Endodermal cell (in vitro differentiated cells): ENCODE measurements at regions not wholly inside any gene's neighbourhood (a gene's known extent, or its start where the extent isn't known, plus 50 kb on each side); places are given as distances from the start of the nearest gene placed in this dataset.

Experiments used
- DNase-seq: peaks from one replicate; pipeline ENCODE4 v3.0.0-alpha.2; 2017
- H3K27ac ChIP-seq: 2 replicates; pipeline ENCODE4 v1.5.1; 2013; ENCODE audit warnings: mild to moderate bottlenecking, low read depth, low read length, moderate library complexity
- H3K27me3 ChIP-seq: 2 replicates; pipeline ENCODE4 v1.6.1; 2013; ENCODE audit warnings: mild to moderate bottlenecking, low read length, moderate library complexity; ENCODE audit not compliant: insufficient read depth, control insufficient read depth, poor library complexity, severe bottlenecking
- H3K36me3 ChIP-seq: 2 replicates; pipeline ENCODE4 v1.7.0; 2013; ENCODE audit warnings: mild to moderate bottlenecking, low read length, moderate library complexity; ENCODE audit not compliant: control insufficient read depth, insufficient read depth
- H3K4me1 ChIP-seq: one replicate; pipeline ENCODE4 v1.7.0; 2013; ENCODE audit warnings: low read length; ENCODE audit not compliant: control insufficient read depth, insufficient read depth
- H3K4me3 ChIP-seq: 2 replicates; pipeline ENCODE4 v1.5.1; 2013; ENCODE audit warnings: mild to moderate bottlenecking, low read length, moderate library complexity
- H3K9ac ChIP-seq: 2 replicates; pipeline ENCODE4 v1.6.1; 2013; ENCODE audit warnings: mild to moderate bottlenecking, low read length, moderate library complexity; ENCODE audit not compliant: poor library complexity, severe bottlenecking; ENCODE audit errors: extremely low read depth
- H3K9me3 ChIP-seq: 2 replicates; pipeline ENCODE4 v1.6.1; 2013; ENCODE audit warnings: mild to moderate bottlenecking, low read length, moderate library complexity; ENCODE audit not compliant: control insufficient read depth
- H3K27ac Mint-ChIP-seq: 2 replicates; pipeline ENCODE4 v1.8.0; 2020; ENCODE audit warnings: mixed read lengths
- H3K27me3 Mint-ChIP-seq: 2 replicates; pipeline ENCODE4 v1.8.0; 2021; ENCODE audit warnings: mild to moderate bottlenecking, mixed read lengths; ENCODE audit not compliant: insufficient read depth
- H3K36me3 Mint-ChIP-seq: 2 replicates; pipeline ENCODE4 v1.8.0; 2020; ENCODE audit warnings: low read depth, mixed read lengths
- H3K4me1 Mint-ChIP-seq: 2 replicates; pipeline ENCODE4 v1.8.0; 2020; ENCODE audit warnings: mixed read lengths
- H3K4me3 Mint-ChIP-seq: 2 replicates; pipeline ENCODE4 v1.8.0; 2020; ENCODE audit warnings: mild to moderate bottlenecking, moderate library complexity, mixed read lengths
- H3K9me3 Mint-ChIP-seq: 2 replicates; pipeline ENCODE4 v1.8.0; 2020; ENCODE audit warnings: mild to moderate bottlenecking, mixed read lengths
- CTCF ChIP-seq: fragments of 200-600 bp; sonication (generic); conservative IDR thresholded peaks from 2 replicates; pipeline ENCODE4 v1.5.0; 2021; ENCODE audit warnings: antibody characterized with exemption, mild to moderate bottlenecking
- WGBS, 2 experiments: methylation state at CpG; one replicate each; pipeline versions ENCODE4 v1.1.5 to v1.1.7; 2013; ENCODE audit warnings: missing lambda C conversion rate in 2 of 2, mixed read lengths in 1 of 2; ENCODE audit not compliant: insufficient coverage in 1 of 2, insufficient read length in 1 of 2; 5-methylcytosine and 5-hydroxymethylcytosine counted together

GRCh38 chrX:116306218-116306617 is 130.2 kb upstream of the SLC6A14 start:
- no peak overlapping the region for H3K4me3 ChIP-seq
- TF ChIP-seq CTCF, result no peak
- no peaks in the 10 kb centered on the region for H3K4me1 ChIP-seq
- H3K27ac ChIP-seq, result no peak overlapping the region
- no peaks in the 10 kb centered on the region for H3K4me1 Mint-ChIP-seq
- H3K27me3 Mint-ChIP-seq, result no peaks in the 10 kb centered on the region
- no peak overlapping the region for H3K27ac Mint-ChIP-seq
- no peak overlapping the region for H3K4me3 Mint-ChIP-seq
- peaks cover 27% of the 10 kb centered on the region for H3K9me3 Mint-ChIP-seq
- H3K27me3 ChIP-seq, result no peaks in the 10 kb centered on the region
- H3K9me3 ChIP-seq, result no peaks in the 10 kb centered on the region
- WGBS, 2 experiments, result 43% methylated on average over 2 of the region's 2 CpGs; no CpG with 5 or more reads in 1 of the 2 experiments
- H3K9ac ChIP-seq, result no peak overlapping the region
- no peak for DNase-seq
- peaks cover 10% of the 10 kb centered on the region for H3K36me3 Mint-ChIP-seq
- no peaks in the 10 kb centered on the region for H3K36me3 ChIP-seq

GRCh38 chrX:116317409-116317808 is 119.0 kb upstream of the SLC6A14 start:
- Histone ChIP-seq H3K27ac (no peak overlapping the region), H3K4me1 (no peaks in the 10 kb centered on the region), H3K9ac (no peak overlapping the region), H3K9me3 (no peaks in the 10 kb centered on the region), H3K4me3 (no peak overlapping the region), H3K36me3 (no peaks in the 10 kb centered on the region), H3K27me3 (no peaks in the 10 kb centered on the region)
- WGBS, 2 experiments, result 80 to 88% methylated on average over 2 to 3 of the region's 3 CpGs
- DNase-seq, result peak; percentile 47
- Mint-ChIP-seq H3K27me3 (no peaks in the 10 kb centered on the region), H3K27ac (no peak overlapping the region), H3K36me3 (no peaks in the 10 kb centered on the region), H3K4me3 (no peak overlapping the region), H3K9me3 (no peaks in the 10 kb centered on the region), H3K4me1 (peaks cover 26% of the 10 kb centered on the region)
- no peak for TF ChIP-seq CTCF

- Histone ChIP-seq H3K27ac (no peak overlapping the region), H3K9ac (no peak overlapping the region)
Observed at GRCh38 chrX:116318672-116319071, 117.7 kb upstream of the SLC6A14 start.

More at GRCh38 chrX:116318672-116319071, 117.7 kb upstream of the SLC6A14 start:
- Histone ChIP-seq H3K36me3 (no peaks in the 10 kb centered on the region), H3K4me1 (no peaks in the 10 kb centered on the region), H3K9me3 (no peaks in the 10 kb centered on the region), H3K4me3 (no peak overlapping the region), H3K27me3 (no peaks in the 10 kb centered on the region)
- TF ChIP-seq CTCF, result no peak
- Mint-ChIP-seq H3K27me3 (no peaks in the 10 kb centered on the region), H3K9me3 (no peaks in the 10 kb centered on the region), H3K4me3 (no peak overlapping the region), H3K27ac (no peak overlapping the region), H3K36me3 (no peaks in the 10 kb centered on the region), H3K4me1 (peaks cover 29% of the 10 kb centered on the region)
- 94% methylated on average over 1 of the region's 1 CpG; no CpG with 5 or more reads in 1 of the 2 experiments for WGBS, 2 experiments
- no peak for DNase-seq
